Parathyroid adenoma (tissue), 2 donors: ENCODE measurements at regions not wholly inside any gene's neighbourhood (a gene's known extent, or its start where the extent isn't known, plus 50 kb on each side); places are given as distances from the start of the nearest gene placed in this dataset.

Experiments
- H2AFZ ChIP-seq: fragments of 300-600 bp; sonication (generic); one replicate; pipeline ENCODE4 v1.7.0; 2017; ENCODE audit warnings: antibody characterized with exemption, mild to moderate bottlenecking
- H3K27ac ChIP-seq: fragments of 300-600 bp; sonication (generic); one replicate; pipeline ENCODE4 v1.7.0; 2017
- H3K27me3 ChIP-seq: fragments of 300-600 bp; sonication (generic); one replicate; pipeline ENCODE4 v1.7.0; 2017; ENCODE audit warnings: low read length; ENCODE audit not compliant: control insufficient read depth, insufficient read depth
- H3K36me3 ChIP-seq: fragments of 300-600 bp; sonication (generic); one replicate; pipeline ENCODE4 v1.7.0; 2017; ENCODE audit warnings: low read length; ENCODE audit not compliant: control insufficient read depth, insufficient read depth
- H3K4me1 ChIP-seq: fragments of 300-600 bp; sonication (generic); one replicate; pipeline ENCODE4 v1.7.0; 2017; ENCODE audit warnings: control low read depth
- H3K4me2 ChIP-seq: fragments of 300-600 bp; sonication (generic); one replicate; pipeline ENCODE4 v1.7.0; 2017; ENCODE audit warnings: low read length
- H3K4me3 ChIP-seq: fragments of 300-600 bp; sonication (generic); one replicate; pipeline ENCODE4 v1.7.0; 2017; ENCODE audit warnings: low read depth, low read length
- H3K79me2 ChIP-seq: fragments of 300-600 bp; sonication (generic); one replicate; pipeline ENCODE4 v1.7.0; 2017; ENCODE audit warnings: control low read depth
- H3K9ac ChIP-seq: fragments of 300-600 bp; sonication (generic); one replicate; pipeline ENCODE4 v1.7.0; 2017; ENCODE audit warnings: mild to moderate bottlenecking
- H3K9me3 ChIP-seq: fragments of 300-600 bp; sonication (generic); one replicate; pipeline ENCODE4 v1.7.0; 2017; ENCODE audit warnings: low read length; ENCODE audit not compliant: control insufficient read depth
- TF ChIP-seq, protein P1 (sequence below): fragments of 300-600 bp; sonication (generic); IDR thresholded peaks from one replicate; pipeline ENCODE4 v1.7.0; 2017; ENCODE audit warnings: antibody characterized with exemption, mild to moderate bottlenecking
- donor health status: primary hyperparathyroidism.

DNA sequence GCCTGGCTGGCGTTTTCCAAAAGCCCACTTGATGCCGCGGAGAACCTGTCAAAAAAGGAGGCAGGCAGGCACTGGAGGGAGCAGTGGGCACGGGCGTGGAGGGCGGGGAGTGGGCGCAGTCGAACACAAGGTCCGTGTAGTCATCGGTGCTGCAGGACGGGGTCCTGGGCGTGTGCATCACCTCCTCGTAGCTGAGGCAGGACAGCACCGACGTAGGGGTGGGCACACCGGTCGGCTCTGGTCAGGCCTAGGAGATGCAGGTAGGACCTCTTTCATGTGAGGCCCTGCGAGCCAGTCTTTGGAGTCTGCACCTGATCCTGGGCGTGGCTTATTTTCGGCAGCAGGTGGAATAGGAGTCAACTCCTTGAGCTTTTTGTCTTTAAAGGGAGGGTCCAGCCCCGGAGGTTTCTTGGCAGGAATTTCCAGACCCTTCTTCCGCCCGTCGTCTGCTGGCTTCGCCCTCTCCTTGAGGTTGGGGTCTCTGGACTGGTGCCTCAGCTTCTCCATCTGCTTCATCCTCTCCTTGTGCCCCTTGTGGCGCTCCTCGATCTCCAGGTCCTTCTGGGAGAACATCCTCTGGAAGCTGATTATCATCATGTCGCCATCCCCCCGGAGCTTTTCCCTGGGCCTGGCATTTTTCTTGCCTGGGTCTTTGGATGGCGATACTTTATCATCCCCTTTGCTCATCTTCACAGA, 892.5 kb upstream of the LRRTM1 start:
- TF ChIP-seq, protein P1, sequence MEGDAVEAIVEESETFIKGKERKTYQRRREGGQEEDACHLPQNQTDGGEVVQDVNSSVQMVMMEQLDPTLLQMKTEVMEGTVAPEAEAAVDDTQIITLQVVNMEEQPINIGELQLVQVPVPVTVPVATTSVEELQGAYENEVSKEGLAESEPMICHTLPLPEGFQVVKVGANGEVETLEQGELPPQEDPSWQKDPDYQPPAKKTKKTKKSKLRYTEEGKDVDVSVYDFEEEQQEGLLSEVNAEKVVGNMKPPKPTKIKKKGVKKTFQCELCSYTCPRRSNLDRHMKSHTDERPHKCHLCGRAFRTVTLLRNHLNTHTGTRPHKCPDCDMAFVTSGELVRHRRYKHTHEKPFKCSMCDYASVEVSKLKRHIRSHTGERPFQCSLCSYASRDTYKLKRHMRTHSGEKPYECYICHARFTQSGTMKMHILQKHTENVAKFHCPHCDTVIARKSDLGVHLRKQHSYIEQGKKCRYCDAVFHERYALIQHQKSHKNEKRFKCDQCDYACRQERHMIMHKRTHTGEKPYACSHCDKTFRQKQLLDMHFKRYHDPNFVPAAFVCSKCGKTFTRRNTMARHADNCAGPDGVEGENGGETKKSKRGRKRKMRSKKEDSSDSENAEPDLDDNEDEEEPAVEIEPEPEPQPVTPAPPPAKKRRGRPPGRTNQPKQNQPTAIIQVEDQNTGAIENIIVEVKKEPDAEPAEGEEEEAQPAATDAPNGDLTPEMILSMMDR = no peak
- no peaks in the 10 kb centered on the region for H3K9me3 ChIP-seq
- no peak overlapping the region for H3K9ac ChIP-seq
- no peak overlapping the region for H2AFZ ChIP-seq
- no peak overlapping the region for H3K4me3 ChIP-seq
- H3K4me1 ChIP-seq = no peaks in the 10 kb centered on the region
- H3K27me3 ChIP-seq = no peaks in the 10 kb centered on the region
- H3K79me2 ChIP-seq = no peaks in the 10 kb centered on the region
- H3K36me3 ChIP-seq = no peaks in the 10 kb centered on the region
- no peak overlapping the region for H3K4me2 ChIP-seq
- no peak overlapping the region for H3K27ac ChIP-seq

DNA sequence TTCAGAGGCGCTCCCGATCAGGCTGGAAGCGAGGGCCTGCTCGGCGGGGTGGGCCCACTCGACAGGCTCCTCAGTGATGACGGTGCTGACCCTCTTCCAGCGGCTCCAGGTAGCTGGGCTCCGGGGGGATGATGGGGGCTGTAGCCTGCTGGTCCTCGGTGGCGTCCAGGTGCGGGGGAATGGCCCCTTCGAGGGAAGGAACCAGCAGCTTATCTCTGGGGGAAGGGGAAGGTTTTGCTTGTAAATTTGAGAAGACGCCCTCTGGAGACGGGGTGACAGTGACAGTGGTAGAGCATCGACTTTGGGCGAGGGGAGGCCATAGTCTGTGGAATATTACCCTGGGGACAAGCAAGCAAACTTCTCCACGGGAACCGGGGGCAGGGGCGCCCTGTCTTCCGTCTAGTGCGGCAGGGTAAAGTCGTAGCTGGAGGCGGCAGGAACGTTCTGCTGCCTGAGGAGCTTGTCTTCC, 891.9 kb upstream of the LRRTM1 start:
- no peaks in the 10 kb centered on the region for H3K79me2 ChIP-seq

DNA sequence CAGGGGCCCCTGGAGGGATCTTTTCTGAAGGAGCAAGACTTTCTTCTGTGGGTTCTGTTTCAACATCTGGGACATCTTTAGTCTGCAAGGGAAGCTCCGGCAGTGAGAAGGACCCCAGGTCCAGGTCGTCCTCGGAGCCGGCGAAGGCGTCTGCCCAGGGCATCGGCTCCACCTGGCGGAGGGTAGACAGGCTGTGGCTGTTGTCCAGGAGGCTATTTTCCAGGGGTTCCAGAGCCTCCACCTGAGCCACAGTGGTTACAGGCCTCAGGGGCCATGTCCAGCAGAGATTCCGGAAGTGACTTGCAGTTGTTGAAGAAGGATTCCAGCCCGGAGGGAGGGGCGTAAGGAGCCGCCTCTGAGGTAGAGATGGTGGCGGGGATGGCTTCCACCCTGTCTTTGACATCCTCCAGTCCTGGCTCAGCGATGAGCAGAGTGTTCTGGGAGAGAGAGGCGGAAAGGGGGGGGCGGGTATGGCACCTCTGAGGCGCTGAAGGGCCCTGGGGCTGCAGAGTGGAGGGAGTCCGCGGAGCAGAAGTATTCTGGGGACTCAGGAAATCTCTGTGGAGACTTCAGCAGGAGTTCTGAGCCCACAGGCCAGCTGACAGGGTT, 891.3 kb upstream of the LRRTM1 start:
- Histone ChIP-seq H3K27me3 (no peaks in the 10 kb centered on the region), H3K4me2 (no peak overlapping the region), H3K9ac (no peak overlapping the region), H2AFZ (no peak overlapping the region), H3K79me2 (no peaks in the 10 kb centered on the region), H3K4me3 (no peak overlapping the region), H3K9me3 (no peaks in the 10 kb centered on the region), H3K27ac (no peak overlapping the region), H3K4me1 (no peaks in the 10 kb centered on the region), H3K36me3 (no peaks in the 10 kb centered on the region)
- TF ChIP-seq, protein P1 = no peak

More for the DNA sequence above, 891.9 kb upstream of the LRRTM1 start:
- no peaks in the 10 kb centered on the region for H3K4me1 ChIP-seq
- no peaks in the 10 kb centered on the region for H3K9me3 ChIP-seq
- no peak overlapping the region for H3K27ac ChIP-seq
- no peak overlapping the region for H3K4me2 ChIP-seq
- TF ChIP-seq, protein P1 = no peak
- H3K27me3 ChIP-seq = no peaks in the 10 kb centered on the region
- H3K4me3 ChIP-seq = no peak overlapping the region
- H2AFZ ChIP-seq = no peak overlapping the region
- no peak overlapping the region for H3K9ac ChIP-seq
- no peaks in the 10 kb centered on the region for H3K36me3 ChIP-seq

DNA sequence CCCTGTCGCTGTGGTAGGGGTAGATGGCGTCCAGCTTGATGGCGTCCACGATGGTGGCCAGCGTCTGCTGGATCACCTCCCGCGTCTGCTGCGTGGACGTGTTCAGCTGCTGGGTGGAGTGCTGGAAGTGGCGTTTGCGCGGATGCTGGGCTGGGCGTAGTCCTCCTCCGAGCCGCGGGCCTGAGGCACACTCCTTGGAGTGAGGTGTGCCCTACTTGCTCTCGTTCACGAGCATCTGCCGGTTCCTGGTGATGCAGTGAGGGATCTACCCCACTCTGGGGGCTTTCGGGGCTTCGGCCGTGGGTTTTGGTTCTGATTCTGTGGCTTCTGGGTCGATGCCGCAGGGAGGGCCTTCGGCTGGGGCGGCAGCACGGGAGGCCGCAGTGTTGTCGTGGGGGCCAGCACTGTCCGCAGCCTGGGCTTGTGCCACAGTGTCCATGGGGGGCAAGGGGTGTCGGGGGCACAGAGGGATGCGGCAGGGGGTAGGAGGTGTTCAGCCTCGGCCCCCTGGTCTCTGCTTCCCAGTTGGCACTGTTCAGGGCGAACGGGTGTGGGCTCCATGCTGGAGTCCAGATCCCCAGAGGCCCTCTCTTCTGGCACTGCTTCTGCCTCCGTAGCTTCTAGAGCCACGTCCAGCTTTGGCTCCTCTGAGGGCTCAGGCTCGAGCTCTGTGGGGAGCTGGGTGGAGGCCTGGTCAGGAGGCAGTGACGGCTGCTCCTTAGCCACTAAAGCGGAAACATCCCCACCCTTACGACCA, 890.6 kb upstream of the LRRTM1 start:
- no peak overlapping the region for H2AFZ ChIP-seq
- TF ChIP-seq, protein P1 = no peak
- no peaks in the 10 kb centered on the region for H3K9me3 ChIP-seq
- no peaks in the 10 kb centered on the region for H3K4me1 ChIP-seq
- no peak overlapping the region for H3K27ac ChIP-seq
- no peaks in the 10 kb centered on the region for H3K79me2 ChIP-seq
- H3K27me3 ChIP-seq = no peaks in the 10 kb centered on the region
- no peak overlapping the region for H3K4me3 ChIP-seq
- H3K4me2 ChIP-seq = no peak overlapping the region
- no peaks in the 10 kb centered on the region for H3K36me3 ChIP-seq
- no peak overlapping the region for H3K9ac ChIP-seq
